HG03439 (cell line): ENCODE measurements at regions not wholly inside any gene's neighbourhood (a gene's known extent, or its start where the extent isn't known, plus 50 kb on each side); places are given as distances from the start of the nearest gene placed in this dataset.
"Not testable (repeated sequence)": the region's sequence is repeated elsewhere in the genome, so short reads cannot be mapped to it uniquely, and the experiment has no call there.

Source experiments
- ATAC-seq: cut with Tn5 transposase; IDR thresholded peaks from one replicate; pipeline ENCODE4 v1.9.1; 2021; ENCODE audit warnings: mild to moderate bottlenecking, moderate library complexity; ENCODE audit not compliant: unreplicated experiment

DNA sequence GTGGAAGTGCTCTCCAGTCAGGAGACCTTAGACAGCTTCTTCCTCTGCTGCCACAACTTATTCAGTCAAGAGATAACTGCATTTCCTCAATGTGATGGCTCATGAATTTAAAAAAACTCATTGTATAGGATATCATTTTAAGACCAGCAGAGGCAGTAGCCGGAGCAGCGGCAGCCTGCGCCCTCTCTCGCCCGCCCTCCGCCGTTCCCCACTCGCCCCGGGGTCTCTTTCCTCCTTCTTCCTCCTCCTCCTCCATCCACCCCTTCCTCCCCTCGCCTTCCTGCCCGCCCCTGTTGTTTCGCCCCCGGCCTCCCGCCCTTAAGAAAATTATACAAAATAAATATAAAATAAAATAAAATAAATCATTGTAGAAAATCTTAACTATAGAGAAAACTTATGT lies 687.6 kb downstream of the FLRT2 start:
- ATAC-seq: no peak

GRCh38 chr14:86203843-86204242 lies 673.9 kb downstream of the FLRT2 start:
- no peak for ATAC-seq

DNA sequence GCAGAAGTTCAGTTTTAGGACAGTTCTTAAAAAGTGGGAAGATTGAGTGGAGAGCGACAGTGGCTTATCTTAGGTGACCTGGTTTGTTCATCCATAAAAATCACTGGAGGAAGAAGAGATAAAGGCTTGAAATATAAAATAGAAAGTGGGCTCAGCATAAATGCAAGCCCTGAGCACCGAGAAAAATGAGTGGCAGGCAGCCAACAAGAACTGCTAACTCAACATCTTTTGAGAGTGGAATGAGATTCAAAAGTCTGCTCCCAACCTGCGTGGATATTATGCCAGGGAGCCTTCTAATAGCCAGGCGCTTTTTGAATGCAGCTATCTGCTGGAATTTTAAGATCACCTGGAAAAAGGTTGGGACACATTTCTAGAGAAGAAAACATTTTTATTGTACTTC lies 666.5 kb downstream of the FLRT2 start:
- ATAC-seq: no peak

DNA sequence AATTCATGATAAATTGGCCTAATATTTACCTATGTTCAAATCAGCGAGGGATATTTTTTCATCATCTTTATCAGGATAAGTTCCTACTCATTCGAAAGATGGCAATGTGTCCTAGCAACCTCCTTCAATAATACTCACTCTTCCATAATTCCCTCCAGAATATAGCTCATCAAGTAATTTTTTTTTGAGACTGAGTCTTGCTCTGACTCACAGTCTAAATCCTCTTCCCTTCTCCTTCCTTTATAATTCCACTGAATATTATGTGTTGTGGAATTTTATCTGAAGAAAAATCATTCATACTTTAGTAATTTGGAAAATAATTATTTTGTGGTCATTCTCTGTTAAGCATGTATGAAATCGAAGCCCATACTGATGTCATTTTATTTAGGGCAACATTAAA lies 663.8 kb downstream of the FLRT2 start:
- ATAC-seq: no peak

- ATAC-seq: no peak
These were observed 650.0 kb downstream of the FLRT2 start for GRCh38 chr14:86179980-86180379.

GRCh38 chr14:86168371-86168770 lies 638.4 kb downstream of the FLRT2 start:
- no peak for ATAC-seq

DNA sequence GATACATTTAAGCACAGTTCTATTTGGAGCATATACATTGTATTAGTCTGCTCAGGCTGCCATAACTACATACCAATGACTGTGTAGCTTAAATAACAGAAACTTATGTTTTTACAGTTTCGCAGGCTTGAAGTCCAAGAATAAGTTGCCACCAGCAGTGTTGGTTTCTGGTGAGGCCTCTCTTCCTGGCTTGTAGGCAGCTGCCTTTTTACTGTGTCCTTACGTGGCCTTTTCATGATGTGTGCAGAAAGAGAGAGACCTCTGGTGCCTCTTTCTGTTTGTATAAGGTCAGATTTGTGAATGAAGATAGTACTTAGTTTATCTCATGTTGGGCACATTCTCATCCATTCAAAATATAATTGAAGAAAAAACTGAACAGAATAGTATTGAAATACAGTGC lies 636.6 kb downstream of the FLRT2 start:
- ATAC-seq: no peak

DNA sequence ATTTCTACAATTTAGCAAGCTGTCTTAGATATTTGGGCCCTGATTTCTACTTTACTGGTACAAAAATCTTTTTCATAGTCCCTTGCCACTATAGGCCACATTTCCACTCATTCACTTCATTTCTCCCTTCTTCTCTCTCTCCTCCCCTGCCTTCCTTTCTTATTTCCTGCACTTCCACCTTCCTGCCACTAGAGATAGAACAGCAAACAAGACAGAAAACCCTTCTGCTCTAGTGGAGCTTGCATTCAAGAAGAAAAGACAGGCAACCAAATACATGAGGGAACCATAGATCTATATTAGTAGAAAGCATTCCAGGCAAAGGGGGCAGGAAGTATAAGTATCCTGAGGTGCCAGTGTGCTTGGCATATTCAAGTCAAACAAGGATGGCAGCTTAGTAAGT lies 623.5 kb downstream of the FLRT2 start:
- no peak for ATAC-seq

GRCh38 chr14:86143248-86143647 lies 613.3 kb downstream of the FLRT2 start:
- no peak for ATAC-seq

DNA sequence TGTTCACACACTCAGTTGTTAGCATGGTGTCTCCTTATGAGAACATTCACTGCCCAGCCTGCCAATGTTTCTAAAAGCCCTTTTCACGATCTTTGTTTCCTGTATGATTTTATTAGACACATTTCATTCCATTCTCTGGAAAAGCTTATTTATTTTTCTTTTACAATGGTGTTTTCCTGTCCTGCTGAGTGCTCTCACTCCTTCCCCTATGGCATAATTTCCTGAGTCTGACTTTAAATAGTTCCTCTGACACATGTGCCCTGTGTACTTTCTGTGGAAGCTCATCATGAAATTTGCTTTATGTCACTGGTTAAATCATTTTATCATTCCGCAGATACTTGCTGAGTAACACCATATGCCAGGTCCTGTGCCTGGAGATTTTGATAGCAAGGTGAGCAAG lies 612.0 kb downstream of the FLRT2 start:
- no peak for ATAC-seq

DNA sequence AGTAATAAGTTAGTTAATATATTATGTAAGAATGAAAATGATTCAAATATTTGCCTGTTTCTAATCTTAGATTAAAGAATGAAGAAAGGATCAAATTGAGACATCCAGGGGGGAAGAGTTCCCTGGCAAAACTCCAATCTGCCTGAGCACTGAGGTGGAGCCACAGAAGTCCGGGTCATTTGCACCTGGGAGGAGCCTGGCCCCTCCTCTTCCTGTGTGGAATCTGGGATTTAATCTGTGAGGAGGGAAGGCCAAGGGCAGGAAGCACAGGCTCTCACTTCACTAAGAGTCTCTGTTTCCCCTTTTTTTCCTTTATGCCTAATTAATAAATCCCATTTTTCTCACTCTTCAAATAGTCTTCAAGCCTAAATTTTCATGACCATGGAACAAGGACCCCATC lies 599.5 kb downstream of the FLRT2 start:
- ATAC-seq: no peak

GRCh38 chr14:86124328-86124727 lies 594.4 kb downstream of the FLRT2 start:
- no peak for ATAC-seq

GRCh38 chr14:86115972-86116371 lies 586.0 kb downstream of the FLRT2 start:
- ATAC-seq: no peak

DNA sequence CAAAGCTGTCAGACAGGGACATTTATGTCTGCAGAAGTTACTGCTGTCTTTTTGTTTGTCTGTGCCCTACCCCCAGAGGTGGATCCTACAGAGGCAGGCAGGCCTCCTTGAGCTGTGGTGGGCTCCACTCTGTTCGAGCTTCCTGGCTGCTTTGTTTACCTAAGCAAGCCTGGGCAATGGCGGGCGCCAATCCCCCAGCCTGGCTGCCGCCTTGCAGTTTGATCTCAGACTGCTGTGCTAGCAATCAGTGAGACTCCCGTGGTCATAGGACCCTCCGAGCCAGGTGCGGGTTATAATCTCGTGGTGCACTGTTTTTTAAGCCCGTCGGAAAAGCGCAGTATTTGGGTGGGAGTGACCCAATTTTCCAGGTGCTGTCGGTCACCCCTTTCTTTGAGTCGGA lies 580.9 kb downstream of the FLRT2 start:
- not testable (repeated sequence) for ATAC-seq

DNA sequence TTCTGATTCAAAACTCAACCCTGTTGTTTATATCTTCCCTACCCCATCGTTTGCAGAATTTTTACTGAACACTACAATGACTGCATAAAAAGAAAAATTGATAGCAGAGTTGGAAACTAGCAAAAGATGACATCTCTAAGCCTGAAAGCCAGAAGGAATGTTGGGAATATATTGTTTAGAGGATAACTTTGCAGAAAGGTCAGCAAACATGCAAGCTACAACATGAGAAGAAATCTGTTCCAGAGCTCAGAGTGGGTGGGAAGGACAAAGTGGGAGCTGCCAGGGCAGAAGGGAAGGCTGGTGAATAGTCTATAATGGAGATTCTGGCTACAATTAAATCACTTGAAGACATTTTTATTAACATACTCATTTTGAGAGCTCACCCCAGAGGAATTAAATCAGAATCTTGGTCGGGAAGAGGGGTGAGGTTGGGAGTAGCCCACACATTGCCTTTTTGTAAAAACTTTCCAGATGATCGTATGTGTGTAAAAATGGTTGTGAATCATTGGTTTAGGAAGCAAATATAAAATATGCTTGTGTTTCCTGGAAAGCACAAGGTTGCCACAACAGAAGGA lies 574.8 kb downstream of the FLRT2 start:
- no peak for ATAC-seq

GRCh38 chr14:86094512-86094911 lies 564.6 kb downstream of the FLRT2 start:
- ATAC-seq: no peak

DNA sequence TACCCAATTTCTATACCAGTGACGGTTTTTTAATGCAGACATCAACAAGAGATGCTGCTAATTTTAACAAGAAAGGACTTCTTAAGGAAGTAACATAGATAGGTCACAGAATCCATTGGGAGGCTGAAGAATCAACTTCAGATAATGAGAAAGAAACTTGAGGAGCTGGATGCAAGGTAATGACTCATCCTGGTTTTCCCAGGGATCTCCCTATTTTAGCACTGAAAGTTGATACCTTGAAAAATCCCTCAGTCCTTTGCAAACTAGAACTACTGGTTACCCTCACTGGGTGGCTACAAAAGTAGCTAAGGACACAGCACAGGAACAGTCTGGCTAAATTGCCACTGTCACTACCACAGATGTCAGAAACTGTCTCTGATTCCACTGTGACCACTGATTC lies 561.9 kb downstream of the FLRT2 start:
- ATAC-seq: no peak

DNA sequence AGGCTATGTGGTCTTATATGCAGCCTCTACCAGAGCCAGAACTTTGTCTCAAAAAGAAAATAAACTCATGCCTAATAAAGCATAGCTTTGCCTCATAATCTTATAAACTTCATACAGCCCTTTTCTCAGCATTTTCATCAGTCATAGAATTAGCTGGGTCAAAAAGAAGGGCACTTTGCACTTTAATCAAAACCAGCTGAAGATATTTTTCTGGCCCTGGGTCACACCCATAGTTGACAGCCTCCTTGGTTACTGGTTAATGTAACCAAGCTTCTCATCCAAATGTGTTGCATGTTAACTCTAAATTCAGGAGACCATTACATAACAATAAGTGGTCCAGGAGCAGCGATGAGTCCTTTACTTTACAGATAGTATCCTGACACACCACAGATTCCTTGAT lies 558.2 kb downstream of the FLRT2 start:
- no peak for ATAC-seq

- ATAC-seq: no peak
These were observed 557.4 kb downstream of the FLRT2 start for GRCh38 chr14:86087377-86087776.

- no peak for ATAC-seq
These were observed 557.0 kb downstream of the FLRT2 start for GRCh38 chr14:86086962-86087361.

- no peak for ATAC-seq
These were observed 554.2 kb downstream of the FLRT2 start for GRCh38 chr14:86084097-86084496.

GRCh38 chr14:86083616-86084015 lies 553.7 kb downstream of the FLRT2 start:
- no peak for ATAC-seq

- ATAC-seq: no peak
These were observed 542.4 kb downstream of the FLRT2 start for GRCh38 chr14:86072116-86072894.
